Keratinocyte (primary cell): ENCODE measurements at regions not wholly inside any gene's neighbourhood (a gene's known extent, or its start where the extent isn't known, plus 50 kb on each side); places are given as distances from the start of the nearest gene placed in this dataset.

Experiments
- EZH2 ChIP-seq: IDR thresholded peaks from one replicate; pipeline ENCODE4 v1.6.1; 2012; ENCODE audit warnings: inconsistent platforms, mild to moderate bottlenecking, low read length, moderate library complexity
- TF ChIP-seq, protein P1 (sequence below), 3 experiments: IDR thresholded peaks in 1 of 3; conservative IDR thresholded peaks in 1 of 3; optimal IDR thresholded peaks in 1 of 3; 2 replicates in 2 of 3; 3 replicates in 1 of 3; pipeline versions ENCODE3 to v1.5.1; 2011; ENCODE audit warnings: low read length in 3 of 3, mild to moderate bottlenecking in 3 of 3, moderate library complexity in 2 of 3, control low read depth in 1 of 3, inconsistent platforms in 1 of 3; ENCODE audit not compliant: insufficient read depth in 2 of 3; ENCODE audit errors: extremely low read depth in 1 of 3

- TF ChIP-seq, protein P1, sequence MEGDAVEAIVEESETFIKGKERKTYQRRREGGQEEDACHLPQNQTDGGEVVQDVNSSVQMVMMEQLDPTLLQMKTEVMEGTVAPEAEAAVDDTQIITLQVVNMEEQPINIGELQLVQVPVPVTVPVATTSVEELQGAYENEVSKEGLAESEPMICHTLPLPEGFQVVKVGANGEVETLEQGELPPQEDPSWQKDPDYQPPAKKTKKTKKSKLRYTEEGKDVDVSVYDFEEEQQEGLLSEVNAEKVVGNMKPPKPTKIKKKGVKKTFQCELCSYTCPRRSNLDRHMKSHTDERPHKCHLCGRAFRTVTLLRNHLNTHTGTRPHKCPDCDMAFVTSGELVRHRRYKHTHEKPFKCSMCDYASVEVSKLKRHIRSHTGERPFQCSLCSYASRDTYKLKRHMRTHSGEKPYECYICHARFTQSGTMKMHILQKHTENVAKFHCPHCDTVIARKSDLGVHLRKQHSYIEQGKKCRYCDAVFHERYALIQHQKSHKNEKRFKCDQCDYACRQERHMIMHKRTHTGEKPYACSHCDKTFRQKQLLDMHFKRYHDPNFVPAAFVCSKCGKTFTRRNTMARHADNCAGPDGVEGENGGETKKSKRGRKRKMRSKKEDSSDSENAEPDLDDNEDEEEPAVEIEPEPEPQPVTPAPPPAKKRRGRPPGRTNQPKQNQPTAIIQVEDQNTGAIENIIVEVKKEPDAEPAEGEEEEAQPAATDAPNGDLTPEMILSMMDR (optimal IDR thresholded peaks at IDR 0.05 in 1 of 3, IDR thresholded peaks at IDR 0.05 in 1 of 3, conservative IDR thresholded peaks at IDR 0.05 in 1 of 3; ENCODE audit: extremely low read depth in 1 of 3, insufficient read depth in 2 of 3, low read length in 3 of 3), result no peak
- no peak for TF ChIP-seq EZH2
These were observed 101.3 kb upstream of the E2F8 start for GRCh38 chr11:19342036-19342435.
